Fibroblast of lung (primary cell): ENCODE measurements at regions not wholly inside any gene's neighbourhood (a gene's known extent, or its start where the extent isn't known, plus 50 kb on each side); places are given as distances from the start of the nearest gene placed in this dataset.
"Not testable (repeated sequence)": the region's sequence is repeated elsewhere in the genome, so short reads cannot be mapped to it uniquely, and the experiment has no call there.

ENCODE experiments used
- DNase-seq, 2 donors: peaks; one replicate each; pipeline versions ENCODE4 v3.0.0 to v3.0.0-alpha.2; 2010; ENCODE audit warnings: low read depth in 2 of 2
- H2AFZ ChIP-seq: 2 replicates; pipeline ENCODE4 v1.5.1; 2012; ENCODE audit warnings: low read length, control low read depth, inconsistent platforms
- H3K27ac ChIP-seq: 2 replicates; pipeline ENCODE4 v1.5.1; 2011; ENCODE audit warnings: low read length, control low read depth; ENCODE audit not compliant: insufficient read depth
- H3K27me3 ChIP-seq: 2 replicates; pipeline ENCODE4 v1.5.1; 2011; ENCODE audit warnings: mild to moderate bottlenecking, low read length; ENCODE audit not compliant: control insufficient read depth, insufficient read depth
- H3K36me3 ChIP-seq: 2 replicates; pipeline ENCODE4 v1.5.1; 2011; ENCODE audit warnings: low read length; ENCODE audit not compliant: control insufficient read depth, insufficient read depth
- H3K4me1 ChIP-seq: 2 replicates; pipeline ENCODE4 v1.5.1; 2011; ENCODE audit warnings: low read length; ENCODE audit not compliant: control insufficient read depth, insufficient read depth; ENCODE audit errors: extremely low read depth
- H3K4me2 ChIP-seq: 2 replicates; pipeline ENCODE4 v1.5.1; 2011; ENCODE audit warnings: low read length, control low read depth; ENCODE audit not compliant: insufficient read depth; ENCODE audit errors: extremely low read depth
- H3K4me3 ChIP-seq, 4 experiments: fragments of 200-600 bp in 1 of 4; sonication (generic) in 1 of 4; replicated peaks in 1 of 4; 2 replicates each; pipeline ENCODE4 v1.5.1; 2011 to 2016; ENCODE audit warnings: low read length in 4 of 4, low read depth in 3 of 4, mild to moderate bottlenecking in 3 of 4, control low read depth in 2 of 4, inconsistent platforms in 1 of 4, mixed read lengths in 1 of 4; ENCODE audit not compliant: insufficient read depth in 1 of 4; ENCODE audit errors: control extremely low read depth in 1 of 4
- H3K79me2 ChIP-seq: 2 replicates; pipeline ENCODE4 v1.5.1; 2012; ENCODE audit warnings: mild to moderate bottlenecking, low read length, inconsistent platforms; ENCODE audit not compliant: control insufficient read depth, insufficient read depth
- H3K9ac ChIP-seq: 2 replicates; pipeline ENCODE4 v1.5.1; 2011; ENCODE audit warnings: mild to moderate bottlenecking, low read length, control low read depth; ENCODE audit not compliant: insufficient read depth
- H3K9me3 ChIP-seq: 2 replicates; pipeline ENCODE4 v1.5.1; 2012; ENCODE audit warnings: low read depth, low read length; ENCODE audit not compliant: control insufficient read depth, insufficient read depth
- H4K20me1 ChIP-seq: 2 replicates; pipeline ENCODE4 v1.5.1; 2011; ENCODE audit warnings: low read length; ENCODE audit not compliant: control insufficient read depth, insufficient read depth; ENCODE audit errors: extremely low read depth
- CTCF ChIP-seq, 2 donors: IDR thresholded peaks in 1 of 2; conservative IDR thresholded peaks in 1 of 2; 1 replicate in 1 of 2; 2 replicates in 1 of 2; pipeline ENCODE4 v1.5.1; 2011 to 2012; ENCODE audit warnings: low read length in 2 of 2, control low read depth in 1 of 2, inconsistent platforms in 1 of 2, low read depth in 1 of 2, mild to moderate bottlenecking in 1 of 2
- EZH2 ChIP-seq: IDR thresholded peaks from 2 replicates; pipeline ENCODE4 v1.5.1; 2012; ENCODE audit warnings: low read length, control low read depth, mild to moderate bottlenecking; ENCODE audit errors: missing control alignments

DNA sequence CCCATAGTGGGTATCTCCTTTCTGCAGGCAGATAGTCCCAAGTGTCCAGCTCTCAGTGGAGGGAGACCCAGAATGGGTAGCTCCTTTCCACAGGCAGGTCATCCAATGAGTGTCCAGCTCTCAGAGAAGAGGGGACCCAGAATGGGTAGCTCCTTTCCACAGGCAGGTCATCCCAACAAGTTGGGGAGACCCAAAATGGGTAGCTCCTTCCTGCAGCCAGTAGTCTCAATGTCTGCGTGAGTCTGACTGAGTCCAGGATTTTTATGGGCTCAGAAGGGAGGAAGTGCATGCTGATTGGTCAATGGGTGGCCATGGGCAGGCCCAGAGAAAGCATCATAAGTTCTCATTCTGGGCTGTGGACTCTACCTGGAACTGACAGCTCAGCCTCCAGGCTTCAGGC is 150.7 kb upstream of the P2RY1 start:
- Histone ChIP-seq H3K27ac (no peak overlapping the region), H3K79me2 (no peaks in the 10 kb centered on the region)
- TF ChIP-seq EZH2 = no peak
- no peak for TF ChIP-seq CTCF (conservative IDR thresholded peaks at IDR 0.05 in 1 of 2, IDR thresholded peaks at IDR 0.05 in 1 of 2; ENCODE audit: low read depth in 1 of 2, low read length in 2 of 2)

DNA sequence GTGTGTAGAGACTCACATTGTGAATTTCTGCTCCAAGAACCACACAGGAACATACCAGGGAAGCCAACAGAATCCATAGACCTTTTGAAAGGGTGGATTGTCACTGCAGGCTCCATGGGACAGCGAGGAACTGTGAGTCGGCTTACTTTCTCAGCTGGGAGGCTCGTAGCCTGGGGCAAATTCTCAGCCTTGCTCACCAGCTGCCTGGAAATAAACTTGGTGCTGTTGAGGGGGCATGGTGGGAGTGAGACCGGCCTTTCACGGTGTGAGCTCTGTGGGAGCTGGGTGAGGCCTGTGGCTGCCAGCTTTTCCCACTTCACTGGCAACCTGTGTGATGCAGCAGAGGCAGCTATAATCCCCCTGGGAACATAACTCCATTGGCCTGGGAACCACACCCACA is 146.6 kb upstream of the P2RY1 start:
- no peaks in the 10 kb centered on the region for H3K9me3 ChIP-seq
- no peak overlapping the region for H3K4me3 ChIP-seq
- H4K20me1 ChIP-seq = no peaks in the 10 kb centered on the region
- no peaks in the 10 kb centered on the region for H3K79me2 ChIP-seq
- no peaks in the 10 kb centered on the region for H3K4me1 ChIP-seq
- no peak overlapping the region for H3K27ac ChIP-seq
- TF ChIP-seq CTCF (conservative IDR thresholded peaks at IDR 0.05 in 1 of 2, IDR thresholded peaks at IDR 0.05 in 1 of 2; ENCODE audit: low read depth in 1 of 2, low read length in 2 of 2) (no peak), EZH2 (no peak)
- H2AFZ ChIP-seq = no peak overlapping the region
- no peak overlapping the region for H3K4me2 ChIP-seq
- DNase-seq = no peak
- H3K9ac ChIP-seq = no peak overlapping the region
- H3K36me3 ChIP-seq = no peaks in the 10 kb centered on the region
- H3K27me3 ChIP-seq = no peaks in the 10 kb centered on the region

More for the DNA sequence above, 150.7 kb upstream of the P2RY1 start:
- Histone ChIP-seq H2AFZ (no peak overlapping the region), H3K4me2 (no peak overlapping the region), H3K9me3 (no peaks in the 10 kb centered on the region), H3K9ac (no peak overlapping the region), H3K4me1 (no peaks in the 10 kb centered on the region), H3K4me3 (no peak overlapping the region), H4K20me1 (no peaks in the 10 kb centered on the region), H3K27me3 (no peaks in the 10 kb centered on the region), H3K36me3 (no peaks in the 10 kb centered on the region)
- DNase-seq = no peak

DNA sequence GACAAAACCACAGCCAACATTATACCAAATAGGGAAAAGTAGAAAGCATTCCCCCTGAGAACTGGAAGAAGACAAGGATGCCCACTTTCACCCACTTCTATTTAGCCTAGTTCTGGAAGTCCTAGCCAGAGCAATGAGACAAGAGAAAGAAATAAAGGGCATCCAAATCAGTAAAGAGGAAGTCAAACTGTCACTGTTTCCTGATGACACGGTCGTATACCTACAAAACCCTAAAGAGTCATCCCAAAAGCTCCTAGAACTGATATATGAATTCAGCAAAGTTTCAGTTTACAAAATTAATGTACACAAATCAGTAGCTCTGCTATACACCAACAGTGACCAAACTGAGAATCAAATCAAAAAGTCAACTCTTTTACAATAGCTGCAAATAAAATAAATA is 142.6 kb upstream of the P2RY1 start:
- H3K79me2 ChIP-seq, H3K9me3 ChIP-seq, H3K4me2 ChIP-seq, H3K36me3 ChIP-seq, H3K4me3 ChIP-seq, H3K9ac ChIP-seq, H3K27ac ChIP-seq, H2AFZ ChIP-seq, H3K4me1 ChIP-seq, H3K27me3 ChIP-seq, H4K20me1 ChIP-seq, DNase-seq: not testable (repeated sequence)

DNA sequence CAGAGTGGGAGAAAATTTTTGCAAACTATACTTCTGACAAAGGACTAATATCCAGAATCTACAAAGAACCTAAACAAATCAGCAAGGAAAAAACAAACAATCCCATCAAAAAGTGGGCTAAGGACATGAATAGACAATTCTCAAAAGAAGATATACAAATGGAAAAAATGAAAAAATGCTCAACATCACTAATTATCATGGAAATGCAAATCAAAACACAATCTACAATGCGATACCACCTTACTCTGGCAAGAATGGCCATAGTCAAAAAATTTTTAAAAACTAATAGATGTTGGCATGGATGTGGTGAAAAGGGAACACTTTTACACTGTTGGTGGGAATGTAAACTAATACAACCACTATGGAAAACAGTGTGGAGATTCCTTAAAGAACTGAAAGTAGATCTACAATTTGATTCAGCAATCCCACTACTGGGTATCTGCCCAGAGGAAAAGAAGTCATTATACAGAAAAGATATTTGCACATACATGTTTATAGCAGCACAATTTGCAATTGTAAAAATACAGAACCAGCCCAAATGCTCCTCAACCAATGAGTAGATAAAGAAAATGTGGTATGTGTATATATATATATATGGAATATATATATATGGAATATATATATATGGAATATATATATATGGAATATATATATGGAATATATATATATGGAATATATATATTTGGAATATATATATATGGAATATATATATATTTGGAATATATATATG is 141.2 kb upstream of the P2RY1 start:
- H3K27ac ChIP-seq, DNase-seq, H3K4me3 ChIP-seq, H3K4me1 ChIP-seq, H3K27me3 ChIP-seq, H4K20me1 ChIP-seq, H3K36me3 ChIP-seq, H3K9ac ChIP-seq, H3K79me2 ChIP-seq, H3K9me3 ChIP-seq, H3K4me2 ChIP-seq, H2AFZ ChIP-seq: not testable (repeated sequence)
